Panc1 (cell line): ENCODE measurements at regions not wholly inside any gene's neighbourhood (a gene's known extent, or its start where the extent isn't known, plus 50 kb on each side); places are given as distances from the start of the nearest gene placed in this dataset.

Experiments
- TCF7L2 ChIP-seq: IDR thresholded peaks from 2 replicates; pipeline ENCODE4 v1.6.1; 2011; ENCODE audit warnings: mild to moderate bottlenecking, low read depth, low read length, inconsistent platforms
- TF ChIP-seq, protein P1 (sequence below): fragments of 450-650 bp; IDR thresholded peaks from 2 replicates; pipeline ENCODE4 v1.5.1; 2017; ENCODE audit warnings: mild to moderate bottlenecking

DNA sequence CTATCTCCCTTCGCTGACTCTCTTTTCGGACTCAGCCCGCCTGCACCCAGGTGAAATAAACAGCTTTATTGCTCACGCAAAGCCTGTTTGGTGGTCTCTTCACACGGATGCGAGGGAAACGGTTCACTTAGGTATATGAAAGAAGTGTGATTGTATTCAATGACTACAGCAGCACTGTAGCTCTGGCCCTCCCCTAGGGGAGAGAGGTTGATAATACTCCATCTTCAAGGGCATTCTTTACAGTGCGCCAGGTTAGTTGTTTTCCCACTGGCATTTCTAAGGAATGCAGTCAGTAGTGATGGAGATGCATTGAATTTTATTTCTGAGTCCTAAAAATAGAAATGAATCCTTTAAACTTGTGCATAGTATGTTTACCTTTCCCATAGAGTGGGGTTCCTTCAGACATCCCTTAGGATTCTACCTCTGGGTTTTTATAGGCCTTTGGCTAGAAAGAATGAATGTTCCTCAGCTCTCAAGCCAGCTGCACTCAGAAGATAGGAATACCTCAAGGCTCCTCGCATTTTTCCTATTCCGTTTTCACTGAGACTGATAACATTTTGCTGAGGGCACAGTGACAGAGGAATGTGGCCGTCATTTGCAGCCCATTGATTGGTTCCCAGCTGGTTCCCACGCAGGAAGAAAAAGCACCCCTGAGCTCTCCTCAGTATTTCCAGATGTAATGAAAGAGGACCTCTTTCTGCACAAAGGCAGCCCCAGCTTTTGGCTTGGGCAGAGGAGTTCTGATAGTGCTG, 131.8 kb upstream of the C2CD4B start:
- TF ChIP-seq, protein P1, sequence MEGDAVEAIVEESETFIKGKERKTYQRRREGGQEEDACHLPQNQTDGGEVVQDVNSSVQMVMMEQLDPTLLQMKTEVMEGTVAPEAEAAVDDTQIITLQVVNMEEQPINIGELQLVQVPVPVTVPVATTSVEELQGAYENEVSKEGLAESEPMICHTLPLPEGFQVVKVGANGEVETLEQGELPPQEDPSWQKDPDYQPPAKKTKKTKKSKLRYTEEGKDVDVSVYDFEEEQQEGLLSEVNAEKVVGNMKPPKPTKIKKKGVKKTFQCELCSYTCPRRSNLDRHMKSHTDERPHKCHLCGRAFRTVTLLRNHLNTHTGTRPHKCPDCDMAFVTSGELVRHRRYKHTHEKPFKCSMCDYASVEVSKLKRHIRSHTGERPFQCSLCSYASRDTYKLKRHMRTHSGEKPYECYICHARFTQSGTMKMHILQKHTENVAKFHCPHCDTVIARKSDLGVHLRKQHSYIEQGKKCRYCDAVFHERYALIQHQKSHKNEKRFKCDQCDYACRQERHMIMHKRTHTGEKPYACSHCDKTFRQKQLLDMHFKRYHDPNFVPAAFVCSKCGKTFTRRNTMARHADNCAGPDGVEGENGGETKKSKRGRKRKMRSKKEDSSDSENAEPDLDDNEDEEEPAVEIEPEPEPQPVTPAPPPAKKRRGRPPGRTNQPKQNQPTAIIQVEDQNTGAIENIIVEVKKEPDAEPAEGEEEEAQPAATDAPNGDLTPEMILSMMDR: no peak
- TF ChIP-seq TCF7L2: no peak
